HG03060 (cell line): ENCODE measurements at regions not wholly inside any gene's neighbourhood (a gene's known extent, or its start where the extent isn't known, plus 50 kb on each side); places are given as distances from the start of the nearest gene placed in this dataset.
"Not testable (repeated sequence)": the region's sequence is repeated elsewhere in the genome, so short reads cannot be mapped to it uniquely, and the experiment has no call there.

Experiments used
- ATAC-seq: cut with Tn5 transposase; IDR thresholded peaks from one replicate; pipeline ENCODE4 v1.9.1; 2021; ENCODE audit warnings: low read depth, moderate number of reproducible peaks; ENCODE audit not compliant: unreplicated experiment

GRCh38 chr6:137795501-137795900 is 71.6 kb upstream of the TNFAIP3 start:
- ATAC-seq = no peak

DNA sequence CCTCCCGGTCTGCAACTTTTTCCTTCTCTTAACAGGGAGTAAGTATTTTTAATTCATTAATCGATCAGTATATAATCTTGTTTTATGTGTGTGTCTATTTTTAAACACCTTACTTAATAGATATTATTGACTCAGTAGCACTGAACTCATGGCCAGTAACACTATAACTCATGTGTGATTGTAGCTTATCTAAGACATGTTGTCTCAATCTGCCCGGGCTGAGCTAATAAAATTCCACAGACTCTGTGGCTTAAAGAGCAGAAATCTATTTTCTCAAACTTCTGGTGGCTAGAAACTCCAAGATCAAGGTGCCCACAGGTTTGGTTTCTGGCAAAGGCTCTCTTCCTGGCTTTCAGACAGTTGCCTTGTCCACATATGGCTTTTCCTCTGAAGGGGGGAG is 68.8 kb upstream of the TNFAIP3 start:
- no peak for ATAC-seq

DNA sequence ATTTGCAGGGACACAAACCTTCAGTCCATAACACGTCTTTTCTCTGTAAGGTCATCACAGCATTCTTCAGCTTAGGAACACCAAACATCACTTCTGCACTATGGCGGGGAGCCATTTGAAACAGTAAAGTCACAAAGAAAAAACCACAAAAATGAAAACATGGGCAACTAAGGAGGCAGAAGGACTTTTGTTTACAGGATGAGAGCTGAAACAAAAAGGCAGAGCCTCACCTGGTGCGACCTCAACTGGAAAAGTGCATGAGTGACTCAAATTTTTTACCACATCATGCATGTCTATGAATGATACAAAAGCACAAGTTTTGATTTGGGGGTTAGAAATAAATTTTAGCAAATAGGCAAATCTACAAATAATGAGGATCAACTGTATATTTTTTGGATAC is 68.2 kb upstream of the TNFAIP3 start:
- no peak for ATAC-seq

DNA sequence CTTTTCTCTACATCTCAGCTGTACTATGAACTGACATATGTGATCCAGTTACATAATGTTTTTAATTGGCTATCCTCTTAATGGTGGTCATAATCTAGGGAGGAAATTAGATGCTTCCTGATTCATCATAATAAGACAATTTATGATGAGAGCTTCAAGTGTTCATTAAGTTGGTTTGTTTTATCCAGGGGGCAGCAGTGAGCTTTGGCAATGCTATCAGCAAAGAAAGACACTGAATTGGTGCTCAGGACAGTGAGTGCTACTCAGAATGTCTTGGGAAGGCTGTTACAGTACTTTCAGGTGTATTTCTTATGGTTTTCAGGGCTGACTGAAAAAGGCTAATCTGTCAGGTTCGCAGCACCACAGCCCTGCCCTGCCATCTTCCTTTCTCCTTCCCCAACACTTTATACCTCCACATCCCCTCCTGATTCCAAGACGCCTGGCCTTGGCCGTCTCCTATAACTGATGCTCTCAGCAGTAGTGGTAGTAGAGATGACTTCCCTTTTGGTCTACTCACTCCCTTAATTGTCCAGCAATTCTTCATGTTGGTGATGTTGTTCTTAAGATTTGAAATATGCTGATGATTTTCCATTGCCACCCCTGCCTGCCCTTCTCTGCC is 67.0 kb upstream of the TNFAIP3 start:
- no peak for ATAC-seq

- ATAC-seq = no peak
Observed at GRCh38 chr6:137800762-137801161, 66.3 kb upstream of the TNFAIP3 start.

GRCh38 chr6:137801352-137802114 is 65.5 kb upstream of the TNFAIP3 start:
- no peak for ATAC-seq

- no peak for ATAC-seq
Observed at GRCh38 chr6:137802408-137803182, 64.5 kb upstream of the TNFAIP3 start.

DNA sequence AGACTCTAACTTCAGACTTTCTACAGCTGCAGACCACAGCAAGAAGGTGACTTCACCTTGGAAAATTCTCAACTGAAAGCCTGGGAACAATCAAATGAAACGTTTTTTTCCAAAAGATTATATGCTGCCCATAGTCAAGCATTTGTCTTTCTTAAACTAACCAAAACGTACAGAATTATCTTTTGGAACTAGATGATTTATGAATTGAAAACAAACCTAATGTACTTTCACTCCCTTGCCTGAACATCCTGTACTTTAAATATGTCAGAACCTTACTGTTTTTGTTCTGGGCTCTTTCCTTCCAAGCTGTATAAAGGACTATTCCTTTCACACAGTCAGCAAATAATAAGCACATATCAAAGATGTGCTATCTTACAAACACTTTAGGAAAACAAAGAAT is 62.4 kb upstream of the TNFAIP3 start:
- ATAC-seq = no peak

DNA sequence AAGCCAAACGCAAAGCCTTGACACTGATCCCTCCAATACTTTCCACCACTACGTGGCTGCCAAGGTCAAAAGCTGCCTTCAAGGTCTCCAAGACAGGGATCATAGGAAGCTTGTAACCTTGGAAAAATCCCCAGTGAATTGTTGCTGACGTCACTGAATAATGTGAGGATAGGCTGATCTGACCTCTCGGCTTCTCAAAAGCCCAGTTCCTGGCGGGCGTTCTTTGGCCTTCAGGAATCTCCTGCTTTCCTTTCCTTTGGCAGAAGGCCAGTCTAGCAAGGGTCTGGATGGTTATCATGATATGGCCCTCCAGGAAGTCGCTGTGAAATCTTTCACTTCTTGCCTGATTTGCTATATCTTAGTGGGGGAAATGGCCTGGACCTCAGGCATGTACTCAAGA is 61.4 kb upstream of the TNFAIP3 start:
- ATAC-seq = no peak

DNA sequence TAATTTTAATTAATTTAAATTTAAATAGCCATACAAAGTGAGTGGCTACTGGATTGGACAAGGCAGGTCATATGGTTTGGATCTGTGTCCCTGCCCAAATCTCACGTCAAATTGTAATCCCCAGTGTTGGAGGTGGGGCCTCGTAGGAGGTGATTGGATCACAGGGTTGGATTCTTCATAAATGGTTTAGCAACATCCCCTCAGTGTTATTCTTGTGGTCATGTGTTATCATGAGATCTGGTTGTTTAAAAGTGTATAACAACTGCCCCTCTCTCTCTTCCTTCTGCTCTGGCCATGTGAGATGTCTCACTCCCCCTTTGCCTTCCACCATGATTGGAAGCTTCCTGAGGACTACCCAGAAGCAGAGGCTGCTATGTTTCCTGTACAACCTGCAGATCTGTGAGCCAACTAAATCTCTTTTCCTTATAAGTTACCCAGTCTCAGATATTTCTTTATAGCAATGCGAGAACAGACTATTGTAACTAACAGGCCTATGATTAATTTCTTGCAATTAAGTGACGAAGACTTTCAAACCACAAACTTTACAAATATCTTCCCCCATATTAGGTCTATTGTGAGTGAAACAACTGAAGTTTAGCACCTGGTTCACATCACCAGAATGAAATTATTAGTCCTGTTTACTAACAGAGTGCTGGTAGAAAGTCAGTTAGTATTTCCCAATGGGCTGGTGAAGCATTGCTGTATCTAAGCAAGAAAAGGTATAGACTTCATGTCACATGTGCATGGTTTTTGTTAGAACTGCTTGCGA is 60.0 kb upstream of the TNFAIP3 start:
- ATAC-seq = no peak

DNA sequence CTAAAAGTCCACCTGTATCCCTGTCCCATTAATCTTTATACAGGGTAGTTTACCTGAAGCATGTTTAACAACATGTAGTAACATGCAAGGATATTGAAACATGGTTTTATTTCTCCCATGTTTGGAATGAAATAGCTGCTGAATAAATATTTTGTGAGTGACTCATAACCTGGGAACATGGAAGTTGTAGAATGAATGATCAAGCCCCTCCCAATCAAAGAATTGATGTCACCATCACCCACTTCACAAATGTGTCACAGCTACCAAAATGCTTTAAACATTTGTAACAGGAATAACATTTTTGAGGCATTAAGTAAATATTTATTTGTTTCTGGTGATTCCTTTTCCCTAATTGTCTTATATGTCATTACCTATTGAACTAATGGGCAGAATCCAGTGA is 58.9 kb upstream of the TNFAIP3 start:
- ATAC-seq = no peak

GRCh38 chr6:137808836-137809315 is 58.2 kb upstream of the TNFAIP3 start:
- ATAC-seq = no peak

DNA sequence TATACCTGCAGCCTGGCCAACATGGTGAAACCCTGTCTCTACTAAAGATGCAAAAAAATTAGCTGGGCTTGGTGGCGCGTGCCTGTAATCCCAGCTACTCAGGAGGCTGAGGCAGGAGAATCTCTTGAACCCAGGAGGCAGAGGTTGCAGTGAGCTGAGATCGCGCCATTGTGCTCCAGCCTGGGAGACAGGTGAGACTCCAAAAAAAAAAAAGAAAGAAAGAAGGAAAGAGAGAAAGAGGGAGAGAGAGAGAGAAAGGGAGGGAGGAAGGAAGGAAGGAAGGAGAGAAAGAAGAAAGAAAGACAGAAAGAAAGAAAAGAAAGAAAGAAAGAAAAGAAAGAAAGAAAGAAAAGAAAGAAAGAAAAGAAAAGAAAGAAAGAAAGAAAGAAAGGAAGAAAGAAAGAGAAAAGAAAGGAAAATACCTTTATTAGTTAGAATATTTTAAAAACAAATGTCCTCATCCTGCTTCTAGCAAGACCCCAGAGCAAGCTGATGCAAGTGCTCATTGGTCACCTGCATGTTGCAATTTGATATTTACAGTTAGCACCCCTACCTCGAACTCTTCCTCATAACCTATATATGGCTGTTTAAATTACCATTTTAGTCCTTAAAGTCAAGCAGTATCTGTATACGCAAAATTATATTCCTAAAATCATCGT is 57.0 kb upstream of the TNFAIP3 start:
- not testable (repeated sequence) for ATAC-seq

GRCh38 chr6:137810554-137811120 is 56.4 kb upstream of the TNFAIP3 start:
- no peak for ATAC-seq

- ATAC-seq = peak; percentile 84
Observed at GRCh38 chr6:137811121-137811915, 55.7 kb upstream of the TNFAIP3 start.

DNA sequence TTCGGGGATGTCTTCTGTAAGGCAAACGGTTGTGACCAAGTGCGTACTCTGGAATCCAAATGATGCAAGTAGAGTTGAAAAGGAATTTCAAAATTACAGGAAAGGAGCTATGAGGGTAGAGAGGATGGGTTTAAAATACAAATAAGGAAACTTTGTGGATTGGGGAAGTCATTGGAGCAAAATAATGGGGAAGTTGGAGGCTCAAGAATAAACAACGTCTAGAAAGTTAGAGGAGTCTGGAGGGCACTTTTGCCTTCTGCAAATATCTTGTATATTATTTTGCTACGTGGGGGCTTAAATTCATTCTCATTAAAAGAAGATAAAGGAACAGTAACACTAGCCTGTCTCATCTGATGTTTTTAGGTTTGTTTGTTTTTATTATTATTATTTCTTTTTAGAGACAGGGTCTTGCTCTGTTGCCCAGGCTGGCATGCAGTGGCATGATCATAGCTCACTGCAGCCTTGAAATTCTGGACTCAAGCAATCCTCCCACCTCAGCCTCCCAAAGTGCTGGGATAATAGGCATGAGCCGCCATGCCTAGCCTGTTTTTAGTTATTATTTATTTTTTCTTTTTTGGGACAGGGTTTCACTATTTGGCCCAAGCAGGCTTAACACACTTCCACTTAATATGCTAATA is 55.0 kb upstream of the TNFAIP3 start:
- ATAC-seq = no peak

- no peak for ATAC-seq
Observed at GRCh38 chr6:137813308-137813970, 53.6 kb upstream of the TNFAIP3 start.

DNA sequence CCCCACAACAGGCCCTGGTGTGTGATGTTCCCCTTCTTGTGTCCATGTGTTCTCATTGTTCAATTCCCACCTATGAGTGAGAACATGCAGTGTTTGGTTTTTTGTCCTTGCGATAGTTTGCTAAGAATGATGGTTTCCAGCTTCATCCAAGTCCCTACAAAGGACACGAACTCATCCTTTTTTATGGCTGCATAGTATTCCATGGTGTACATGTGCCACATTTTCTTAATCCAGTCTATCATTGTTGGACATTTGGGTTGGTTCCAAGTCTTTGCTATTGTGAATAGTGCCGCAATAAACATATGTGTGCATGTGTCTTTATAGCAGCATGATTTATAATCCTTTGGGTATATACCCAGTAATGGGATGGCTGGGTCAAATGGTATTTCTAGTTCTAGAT is 53.0 kb upstream of the TNFAIP3 start:
- not testable (repeated sequence) for ATAC-seq
